IMR-90 (cell line): ENCODE measurements at regions not wholly inside any gene's neighbourhood (a gene's known extent, or its start where the extent isn't known, plus 50 kb on each side); places are given as distances from the start of the nearest gene placed in this dataset.
A peak's percentile ranks its signal among the peaks of the same experiment; 100 is the strongest.

Experiments used
- ATAC-seq: fragments of 200-7000 bp; cut with Tn5 transposase; 2 replicates; pipeline ENCODE4 v1.9.1; 2020; ENCODE audit warnings: low read depth, mild to moderate bottlenecking, moderate library complexity
- BruUV-seq: library from RNA; stranded (reverse); fragments of 400-500 nt; replicated peaks from 2 replicates; lab custom pipeline; 2021; lab: Mats Ljungman, UMichigan
- CTCF ChIA-PET: fragments of 300-600 bp; formaldehyde crosslinking; extraction: SDS; loops from one replicate; lab custom pipeline; 2021; ENCODE audit warnings: antibody characterized with exemption; lab: Yijun Ruan, JAX
- POLR2A ChIA-PET: fragments of 300-600 bp; sonication (Branson Sonifier 250); formaldehyde crosslinking; loops from one replicate; lab custom pipeline; 2022; ENCODE audit warnings: antibody characterized with exemption; ENCODE audit not compliant: unreplicated experiment; lab: Charles Lee
- DNase-seq: peaks from one replicate; pipeline ENCODE4 v3.0.0; 2013
- H2AFZ ChIP-seq: replicated peaks from 2 replicates; pipeline ENCODE3; 2013; ENCODE audit warnings: low read length, mild to moderate bottlenecking; ENCODE audit not compliant: poor library complexity
- H2AK5ac ChIP-seq: 2 replicates; pipeline ENCODE4 v1.6.1; 2013; ENCODE audit warnings: low read depth, low read length, inconsistent platforms
- H2AK9ac ChIP-seq: replicated peaks from 2 replicates; pipeline ENCODE3; 2013; ENCODE audit warnings: mild to moderate bottlenecking, low read depth, low read length, moderate library complexity; ENCODE audit not compliant: poor library complexity
- H2BK120ac ChIP-seq: 2 replicates; pipeline ENCODE4 v1.6.1; 2013; ENCODE audit warnings: low read depth, low read length, inconsistent platforms
- H2BK15ac ChIP-seq: 3 replicates; pipeline ENCODE4 v1.6.1; 2013; ENCODE audit warnings: low read depth, low read length, inconsistent platforms
- H2BK20ac ChIP-seq: 2 replicates; pipeline ENCODE4 v1.6.1; 2013; ENCODE audit warnings: low read depth, mild to moderate bottlenecking, inconsistent platforms, low read length, moderate library complexity
- H2BK5ac ChIP-seq: 2 replicates; pipeline ENCODE4 v1.6.1; 2013; ENCODE audit warnings: mild to moderate bottlenecking, low read depth, low read length, inconsistent platforms; ENCODE audit not compliant: poor library complexity, severe bottlenecking
- H3K14ac ChIP-seq: replicated peaks from 2 replicates; pipeline ENCODE4 v1.6.1; 2013; ENCODE audit warnings: low read depth, low read length, inconsistent platforms
- H3K18ac ChIP-seq: 2 replicates; pipeline ENCODE4 v1.6.1; 2013; ENCODE audit warnings: low read depth, low read length, control low read depth
- H3K23ac ChIP-seq: 2 replicates; pipeline ENCODE4 v1.6.1; 2013; ENCODE audit warnings: low read depth, low read length, inconsistent platforms
- H3K27ac ChIP-seq: 2 replicates; pipeline ENCODE4 v1.5.1; 2013; ENCODE audit warnings: mild to moderate bottlenecking, control low read depth, low read length; ENCODE audit not compliant: insufficient read depth
- H3K27me3 ChIP-seq: 2 replicates; pipeline ENCODE4 v1.6.1; 2013; ENCODE audit warnings: low read length; ENCODE audit not compliant: control insufficient read depth, insufficient read depth
- H3K36me3 ChIP-seq: 2 replicates; pipeline ENCODE4 v1.6.1; 2013; ENCODE audit warnings: low read length, mixed read lengths; ENCODE audit not compliant: control insufficient read depth, insufficient read depth
- H3K4ac ChIP-seq: 2 replicates; pipeline ENCODE4 v1.6.1; 2013; ENCODE audit warnings: low read depth, low read length, inconsistent platforms
- H3K4me1 ChIP-seq: 2 replicates; pipeline ENCODE4 v1.6.1; 2013; ENCODE audit warnings: low read length, mixed read lengths; ENCODE audit not compliant: control insufficient read depth, insufficient read depth
- H3K4me2 ChIP-seq: 2 replicates; pipeline ENCODE4 v1.6.1; 2013; ENCODE audit warnings: low read depth, mild to moderate bottlenecking, control low read depth, low read length, moderate library complexity
- H3K4me3 ChIP-seq: 2 replicates; pipeline ENCODE4 v1.5.1; 2013; ENCODE audit warnings: low read depth, mild to moderate bottlenecking, control low read depth, low read length, moderate library complexity; ENCODE audit not compliant: insufficient read depth
- H3K56ac ChIP-seq: 2 replicates; pipeline ENCODE4 v1.6.1; 2013; ENCODE audit warnings: low read length, inconsistent platforms; ENCODE audit not compliant: insufficient read depth; ENCODE audit errors: extremely low read depth
- H3K79me1 ChIP-seq, 2 experiments: 2 replicates each; pipeline ENCODE4 v1.6.1; 2013; ENCODE audit warnings: low read length in 2 of 2, inconsistent platforms in 1 of 2, low read depth in 1 of 2
- H3K9ac ChIP-seq: 2 replicates; pipeline ENCODE4 v1.6.1; 2013; ENCODE audit warnings: low read depth, low read length, control low read depth
- H3K9me1 ChIP-seq: 2 replicates; pipeline ENCODE4 v1.6.1; 2013; ENCODE audit warnings: low read length, inconsistent platforms; ENCODE audit not compliant: insufficient read depth
- H3K9me3 ChIP-seq: 2 replicates; pipeline ENCODE4 v1.6.1; 2013; ENCODE audit warnings: low read length; ENCODE audit not compliant: control insufficient read depth, insufficient read depth
- H4K20me1 ChIP-seq: 2 replicates; pipeline ENCODE4 v1.6.1; 2013; ENCODE audit warnings: low read length, inconsistent platforms; ENCODE audit not compliant: insufficient read depth
- H4K5ac ChIP-seq: 2 replicates; pipeline ENCODE4 v1.6.1; 2013; ENCODE audit warnings: mild to moderate bottlenecking, low read depth, low read length, control low read depth
- H4K8ac ChIP-seq, 2 experiments: 2 replicates each; pipeline ENCODE4 v1.6.1; 2013; ENCODE audit warnings: low read depth in 2 of 2, low read length in 2 of 2, control low read depth in 1 of 2, inconsistent platforms in 1 of 2
- H4K91ac ChIP-seq: 2 replicates; pipeline ENCODE4 v1.6.1; 2013; ENCODE audit warnings: low read depth, low read length, inconsistent platforms; ENCODE audit not compliant: insufficient read depth
- BHLHE40 ChIP-seq: fragments of 150-350 bp; IDR thresholded peaks from 2 replicates; pipeline ENCODE4 v1.6.1; 2016; ENCODE audit warnings: mild to moderate bottlenecking, low read depth, low read length
- CHD1 ChIP-seq: IDR thresholded peaks from 2 replicates; pipeline ENCODE4 v1.6.1; 2012; ENCODE audit warnings: low read depth, low read length, improper control_type of control experiment
- FOS ChIP-seq: fragments of 150-350 bp; IDR thresholded peaks from 2 replicates; pipeline ENCODE4 v1.6.1; 2016; ENCODE audit warnings: low read depth, low read length
- MAFK ChIP-seq: IDR thresholded peaks from 2 replicates; pipeline ENCODE4 v1.6.1; 2012; ENCODE audit warnings: low read depth, low read length, improper control_type of control experiment
- MXI1 ChIP-seq: IDR thresholded peaks from 2 replicates; pipeline ENCODE4 v1.6.1; 2012; ENCODE audit warnings: low read depth, mild to moderate bottlenecking, low read length, moderate library complexity, borderline replicate concordance
- NFE2L2 ChIP-seq: fragments of 150-350 bp; IDR thresholded peaks from 2 replicates; pipeline ENCODE4 v1.6.1; 2016; ENCODE audit warnings: low read depth, mild to moderate bottlenecking, low read length
- POLR2A ChIP-seq: IDR thresholded peaks from 2 replicates; pipeline ENCODE4 v1.6.1; 2012; ENCODE audit warnings: mild to moderate bottlenecking, low read depth, low read length
- RCOR1 ChIP-seq: IDR thresholded peaks from 2 replicates; pipeline ENCODE4 v1.6.1; 2012; ENCODE audit warnings: mild to moderate bottlenecking, low read length, improper control_type of control experiment; ENCODE audit not compliant: insufficient replicate concordance
- RFX5 ChIP-seq: IDR thresholded peaks from 2 replicates; pipeline ENCODE4 v1.8.0; 2012; ENCODE audit warnings: low read depth, mild to moderate bottlenecking, low read length, moderate library complexity
- SMC3 ChIP-seq: fragments of 150-350 bp; IDR thresholded peaks from 2 replicates; pipeline ENCODE4 v1.6.1; 2016; ENCODE audit warnings: low read depth, mild to moderate bottlenecking, antibody characterized with exemption, low read length, moderate library complexity
- WGBS, 2 experiments: methylation state at CpG; one replicate each; pipeline versions ENCODE4 v1.1.5 to v1.1.7; 2013; ENCODE audit warnings: missing lambda C conversion rate in 2 of 2; ENCODE audit not compliant: insufficient read length in 1 of 2; ENCODE audit errors: extremely low coverage in 2 of 2; 5-methylcytosine and 5-hydroxymethylcytosine counted together
- dilution Hi-C: fragments of 300-500 bp; cut with HindIII; formaldehyde crosslinking; loops from one replicate; pipeline ENCODE4 v1.14.3; 2018; ENCODE audit warnings: low sequenced_read_pairs; ENCODE audit not compliant: unreplicated experiment
- in situ Hi-C: fragments of 300-500 bp; cut with MboI; formaldehyde crosslinking; loops from 3 replicates; pipeline ENCODE4 v1.14.3; 2019; ENCODE audit warnings: low sequenced_read_pairs, inconsistent platforms, mixed read lengths
- intact Hi-C: fragments of 100-400 bp; cut with micrococcal nuclease; formaldehyde crosslinking; loops from 2 replicates; pipeline ENCODE4 v1.10.0; 2022
- TF ChIP-seq, protein P1 (sequence below): conservative IDR thresholded peaks from 2 replicates; pipeline ENCODE4 v1.5.1; 2012; ENCODE audit warnings: mild to moderate bottlenecking, low read depth, low read length, improper control_type of control experiment
- TF ChIP-seq, protein P2 (sequence below): fragments of 150-350 bp; IDR thresholded peaks from 2 replicates; pipeline ENCODE4 v1.6.1; 2017; ENCODE audit warnings: mild to moderate bottlenecking, antibody characterized with exemption, low read length, low read depth
- TF ChIP-seq, protein P3 (sequence below): fragments of 150-350 bp; IDR thresholded peaks from 2 replicates; pipeline ENCODE4 v1.6.1; 2016; ENCODE audit warnings: low read depth, mild to moderate bottlenecking, low read length, moderate library complexity, borderline replicate concordance

DNA sequence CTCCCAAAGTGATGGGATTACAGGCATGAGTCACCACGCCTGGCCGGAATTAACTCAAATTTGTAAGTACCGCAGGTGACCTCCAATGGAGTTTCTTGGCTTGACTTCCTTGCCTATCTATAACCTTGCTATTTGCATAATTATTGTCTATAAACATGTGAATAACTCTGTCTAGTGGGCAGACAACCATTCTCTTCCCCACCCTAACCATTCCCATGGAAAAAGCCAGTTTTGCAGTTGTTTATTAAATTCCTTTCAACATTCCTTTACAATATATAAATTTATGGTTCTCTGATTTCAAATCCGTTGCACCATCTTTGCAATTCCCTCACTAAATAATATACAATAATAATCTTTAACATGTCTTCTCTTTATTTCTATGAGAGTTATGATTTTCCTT, 61.0 kb upstream of the ZDHHC17 start:
- no TSS peak for BruUV-seq
- Histone ChIP-seq H2BK5ac (peak overlapping the region; percentile 84), H2BK20ac (no peak overlapping the region), H2AFZ (no peak overlapping the region), H4K91ac (no peak overlapping the region), H3K14ac (no peak overlapping the region), H3K4me3 (no peak overlapping the region), H3K4me1 (peaks cover 24% of the 10 kb centered on the region), H2AK5ac (no peak overlapping the region), H4K8ac (no peak overlapping the region), H3K56ac (no peak overlapping the region), H3K9ac (no peak overlapping the region), H3K27me3 (no peaks in the 10 kb centered on the region), H3K4me2 (no peak overlapping the region), H4K20me1 (no peaks in the 10 kb centered on the region), H3K79me1 (no peaks in the 10 kb centered on the region; a peak in 1 of 4 replicates), H3K36me3 (no peaks in the 10 kb centered on the region), H4K5ac (no peak overlapping the region), H2BK120ac (no peak overlapping the region), H3K18ac (no peak overlapping the region), H2AK9ac (no peak overlapping the region), H3K4ac (no peak overlapping the region), H3K27ac (peak overlapping the region; percentile 27; the same call in 1 of the 2 replicates), H2BK15ac (no peak overlapping the region), H3K9me3 (no peaks in the 10 kb centered on the region), H3K9me1 (peaks cover 23% of the 10 kb centered on the region), H3K23ac (no peak overlapping the region)
- no peak for ATAC-seq
- POLR2A ChIA-PET, result interaction anchor here (0.5 kb wide), 1 partner anchor 200 kb away, joined by 4 read pairs; no protein-coding TSS in a partner anchor
- TF ChIP-seq CHD1 (no peak), MXI1 (no peak), POLR2A (no peak), RCOR1 (no peak), BHLHE40 (no peak), SMC3 (no peak), NFE2L2 (no peak), MAFK (no peak), FOS (no peak), RFX5 (no peak)
- TF ChIP-seq, protein P1, sequence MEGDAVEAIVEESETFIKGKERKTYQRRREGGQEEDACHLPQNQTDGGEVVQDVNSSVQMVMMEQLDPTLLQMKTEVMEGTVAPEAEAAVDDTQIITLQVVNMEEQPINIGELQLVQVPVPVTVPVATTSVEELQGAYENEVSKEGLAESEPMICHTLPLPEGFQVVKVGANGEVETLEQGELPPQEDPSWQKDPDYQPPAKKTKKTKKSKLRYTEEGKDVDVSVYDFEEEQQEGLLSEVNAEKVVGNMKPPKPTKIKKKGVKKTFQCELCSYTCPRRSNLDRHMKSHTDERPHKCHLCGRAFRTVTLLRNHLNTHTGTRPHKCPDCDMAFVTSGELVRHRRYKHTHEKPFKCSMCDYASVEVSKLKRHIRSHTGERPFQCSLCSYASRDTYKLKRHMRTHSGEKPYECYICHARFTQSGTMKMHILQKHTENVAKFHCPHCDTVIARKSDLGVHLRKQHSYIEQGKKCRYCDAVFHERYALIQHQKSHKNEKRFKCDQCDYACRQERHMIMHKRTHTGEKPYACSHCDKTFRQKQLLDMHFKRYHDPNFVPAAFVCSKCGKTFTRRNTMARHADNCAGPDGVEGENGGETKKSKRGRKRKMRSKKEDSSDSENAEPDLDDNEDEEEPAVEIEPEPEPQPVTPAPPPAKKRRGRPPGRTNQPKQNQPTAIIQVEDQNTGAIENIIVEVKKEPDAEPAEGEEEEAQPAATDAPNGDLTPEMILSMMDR, result no peak
- TF ChIP-seq, protein P2, sequence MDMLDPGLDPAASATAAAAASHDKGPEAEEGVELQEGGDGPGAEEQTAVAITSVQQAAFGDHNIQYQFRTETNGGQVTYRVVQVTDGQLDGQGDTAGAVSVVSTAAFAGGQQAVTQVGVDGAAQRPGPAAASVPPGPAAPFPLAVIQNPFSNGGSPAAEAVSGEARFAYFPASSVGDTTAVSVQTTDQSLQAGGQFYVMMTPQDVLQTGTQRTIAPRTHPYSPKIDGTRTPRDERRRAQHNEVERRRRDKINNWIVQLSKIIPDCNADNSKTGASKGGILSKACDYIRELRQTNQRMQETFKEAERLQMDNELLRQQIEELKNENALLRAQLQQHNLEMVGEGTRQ, result no peak
- TF ChIP-seq, protein P3, sequence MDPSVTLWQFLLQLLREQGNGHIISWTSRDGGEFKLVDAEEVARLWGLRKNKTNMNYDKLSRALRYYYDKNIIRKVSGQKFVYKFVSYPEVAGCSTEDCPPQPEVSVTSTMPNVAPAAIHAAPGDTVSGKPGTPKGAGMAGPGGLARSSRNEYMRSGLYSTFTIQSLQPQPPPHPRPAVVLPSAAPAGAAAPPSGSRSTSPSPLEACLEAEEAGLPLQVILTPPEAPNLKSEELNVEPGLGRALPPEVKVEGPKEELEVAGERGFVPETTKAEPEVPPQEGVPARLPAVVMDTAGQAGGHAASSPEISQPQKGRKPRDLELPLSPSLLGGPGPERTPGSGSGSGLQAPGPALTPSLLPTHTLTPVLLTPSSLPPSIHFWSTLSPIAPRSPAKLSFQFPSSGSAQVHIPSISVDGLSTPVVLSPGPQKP, result no peak
- in situ Hi-C loops (no loop called here), intact Hi-C loops (no loop called here), dilution Hi-C loops (no loop called here)
- CTCF ChIA-PET, result no interaction called here
- WGBS, 2 experiments, result no CpG with 5 or more reads among the region's 4 CpGs
- DNase-seq, result peak; percentile 41
